ENCODE measurements at regions not wholly inside any gene's neighbourhood (a gene's known extent, or its start where the extent isn't known, plus 50 kb on each side); places are given as distances from the start of the nearest gene placed in this dataset.
"Not testable (repeated sequence)": the region's sequence is repeated elsewhere in the genome, so short reads cannot be mapped to it uniquely, and the experiment has no call there.

DNA sequence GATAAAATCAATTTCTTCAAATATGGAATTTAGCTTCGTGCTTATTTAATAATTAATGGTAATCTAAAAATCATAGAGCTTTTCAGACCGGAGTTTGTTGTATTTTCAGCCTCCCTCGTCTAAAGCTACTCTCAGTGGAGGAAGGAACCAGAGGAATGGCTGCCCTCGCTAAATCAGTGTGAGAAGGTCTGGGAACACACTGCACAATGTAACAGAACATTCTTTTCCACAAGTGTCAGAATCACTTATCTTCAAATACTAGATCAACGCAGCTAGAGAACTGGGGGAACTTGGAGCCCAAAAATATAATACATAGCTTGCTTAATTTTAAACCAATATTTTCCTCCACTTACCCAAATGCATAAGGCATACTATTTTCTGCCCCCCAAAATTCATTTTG lies 148.5 kb downstream of the MTERF1 start:
- Histone ChIP-seq H3K9me3 (no peaks in the 10 kb centered on the region), H3K4me1 (no peaks in the 10 kb centered on the region), H3K4me3 (no peak overlapping the region), H3K27me3 (no peaks in the 10 kb centered on the region), H3K27ac (no peak overlapping the region), H3K36me3 (ENCODE audit: low read depth, missing control alignments) (no peaks in the 10 kb centered on the region)
- TF ChIP-seq, protein P1, sequence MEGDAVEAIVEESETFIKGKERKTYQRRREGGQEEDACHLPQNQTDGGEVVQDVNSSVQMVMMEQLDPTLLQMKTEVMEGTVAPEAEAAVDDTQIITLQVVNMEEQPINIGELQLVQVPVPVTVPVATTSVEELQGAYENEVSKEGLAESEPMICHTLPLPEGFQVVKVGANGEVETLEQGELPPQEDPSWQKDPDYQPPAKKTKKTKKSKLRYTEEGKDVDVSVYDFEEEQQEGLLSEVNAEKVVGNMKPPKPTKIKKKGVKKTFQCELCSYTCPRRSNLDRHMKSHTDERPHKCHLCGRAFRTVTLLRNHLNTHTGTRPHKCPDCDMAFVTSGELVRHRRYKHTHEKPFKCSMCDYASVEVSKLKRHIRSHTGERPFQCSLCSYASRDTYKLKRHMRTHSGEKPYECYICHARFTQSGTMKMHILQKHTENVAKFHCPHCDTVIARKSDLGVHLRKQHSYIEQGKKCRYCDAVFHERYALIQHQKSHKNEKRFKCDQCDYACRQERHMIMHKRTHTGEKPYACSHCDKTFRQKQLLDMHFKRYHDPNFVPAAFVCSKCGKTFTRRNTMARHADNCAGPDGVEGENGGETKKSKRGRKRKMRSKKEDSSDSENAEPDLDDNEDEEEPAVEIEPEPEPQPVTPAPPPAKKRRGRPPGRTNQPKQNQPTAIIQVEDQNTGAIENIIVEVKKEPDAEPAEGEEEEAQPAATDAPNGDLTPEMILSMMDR (IDR thresholded peaks at IDR 0.05): no peak
- TF ChIP-seq POLR2A (IDR thresholded peaks at IDR 0.05): no peak
- 36 to 61% methylated on average over 5 of the region's 5 CpGs for WGBS, 2 donors
- DNase-seq: no peak
- intact Hi-C loops (cut with DNase I; ENCODE audit: low total_unique reads): no loop called here

DNA sequence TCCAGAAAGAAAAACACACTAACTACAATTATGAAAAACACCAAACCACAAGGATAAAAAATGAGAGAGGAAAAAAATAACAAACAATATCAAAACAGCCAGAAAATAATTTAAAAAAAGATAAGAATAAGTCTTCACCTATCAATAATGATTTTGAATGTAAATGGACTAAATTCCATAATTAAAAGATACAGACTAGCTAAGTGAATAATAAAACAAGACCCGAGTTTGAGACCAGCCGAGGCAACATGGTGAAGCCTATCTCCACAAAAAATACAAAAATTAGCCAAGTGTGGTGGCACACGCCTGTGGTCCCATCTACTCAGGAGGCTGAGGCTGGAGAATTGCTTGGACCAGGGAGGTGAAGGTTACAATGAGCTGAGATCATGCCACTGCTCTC lies 131.1 kb downstream of the MTERF1 start:
- H3K27me3 ChIP-seq: no peaks in the 10 kb centered on the region
- 89% methylated on average over 3 of the region's 3 CpGs for WGBS, 2 donors
- DNase-seq: no peak
- TF ChIP-seq POLR2A (IDR thresholded peaks at IDR 0.05): no peak
- TF ChIP-seq, protein P1 (IDR thresholded peaks at IDR 0.05): no peak
- H3K36me3 ChIP-seq (ENCODE audit: low read depth, missing control alignments): no peaks in the 10 kb centered on the region
- H3K27ac ChIP-seq: no peak overlapping the region
- H3K4me3 ChIP-seq: no peak overlapping the region
- intact Hi-C loops (cut with DNase I; ENCODE audit: low total_unique reads): no loop called here
- no peaks in the 10 kb centered on the region for H3K4me1 ChIP-seq
- H3K9me3 ChIP-seq: no peaks in the 10 kb centered on the region

DNA sequence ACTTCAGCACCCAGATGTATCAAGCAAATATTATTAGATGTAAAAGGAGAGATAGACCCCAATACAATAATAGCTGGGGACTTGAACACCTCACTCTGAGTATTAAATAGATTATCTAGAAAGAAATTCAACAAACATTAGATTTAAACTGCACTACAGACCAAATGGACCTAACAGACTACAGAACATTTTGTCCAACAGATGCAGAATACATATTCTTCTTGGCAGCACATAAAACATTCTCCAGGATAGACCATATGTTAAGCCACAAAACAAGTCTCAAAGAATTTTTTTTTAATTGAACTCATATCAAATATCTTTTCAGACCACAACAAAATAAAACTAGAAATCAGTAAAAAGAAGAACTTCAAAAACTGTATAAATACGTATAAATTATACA lies 130.4 kb downstream of the MTERF1 start:
- no peak for DNase-seq
- Histone ChIP-seq H3K4me1 (no peaks in the 10 kb centered on the region), H3K36me3 (ENCODE audit: low read depth, missing control alignments) (no peaks in the 10 kb centered on the region), H3K27me3 (no peaks in the 10 kb centered on the region), H3K4me3 (no peak overlapping the region), H3K27ac (no peak overlapping the region), H3K9me3 (no peaks in the 10 kb centered on the region)
- WGBS, 2 donors: 85 to 88% methylated on average over 1 of the region's 1 CpG
- intact Hi-C loops (cut with DNase I; ENCODE audit: low total_unique reads): no loop called here
- TF ChIP-seq, protein P1 (IDR thresholded peaks at IDR 0.05): no peak
- TF ChIP-seq POLR2A (IDR thresholded peaks at IDR 0.05): no peak

DNA sequence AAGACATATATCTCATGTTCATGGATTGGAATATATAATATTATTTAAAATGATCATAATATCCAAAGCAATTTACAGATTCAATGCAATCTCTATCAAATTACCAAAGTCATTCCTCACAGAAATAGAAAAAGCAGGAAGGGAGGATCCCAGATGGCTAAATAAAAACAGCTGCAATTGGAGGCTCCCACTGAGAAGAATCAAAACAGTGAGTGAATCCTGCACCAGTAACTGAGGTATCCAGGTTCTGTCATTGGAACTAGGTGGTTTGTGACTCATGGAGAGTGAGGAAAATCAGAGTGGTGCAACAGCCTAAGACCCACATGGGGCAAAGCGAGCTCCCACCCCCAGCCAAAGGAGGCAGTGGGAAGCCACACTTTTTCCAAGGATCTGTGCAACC lies 128.4 kb downstream of the MTERF1 start:
- no peak overlapping the region for H3K4me3 ChIP-seq
- 83 to 94% methylated on average over 1 of the region's 1 CpG for WGBS, 2 donors
- intact Hi-C loops (cut with DNase I; ENCODE audit: low total_unique reads): no loop called here

DNA sequence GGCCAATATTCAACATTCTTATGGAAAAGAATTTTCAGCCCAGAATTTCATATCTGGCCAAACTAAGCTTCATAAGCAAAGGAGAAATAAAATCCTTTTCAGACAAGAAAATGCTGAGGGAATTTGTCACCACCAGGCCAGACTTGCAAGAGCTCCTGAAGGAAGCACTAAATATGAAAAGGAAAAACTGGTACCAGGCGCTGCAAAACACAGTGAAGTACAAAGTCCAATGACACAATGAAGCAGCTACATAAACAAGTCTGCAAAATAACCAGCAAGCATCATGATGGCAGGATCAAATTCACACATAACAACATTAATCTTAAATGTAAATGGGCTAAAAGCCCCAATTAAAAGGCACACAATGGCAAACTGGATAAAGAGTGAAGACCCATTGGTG lies 126.2 kb downstream of the MTERF1 start:
- DNase-seq; H3K4me1 ChIP-seq; H3K4me3 ChIP-seq; H3K9me3 ChIP-seq; H3K27me3 ChIP-seq; H3K36me3 ChIP-seq (ENCODE audit: low read depth, missing control alignments); intact Hi-C loops (cut with DNase I; ENCODE audit: low total_unique reads); H3K27ac ChIP-seq: not testable (repeated sequence)
- 91 to 100% methylated on average over 1 of the region's 1 CpG for WGBS, 2 donors

More for the DNA sequence above, 128.4 kb downstream of the MTERF1 start:
- TF ChIP-seq, protein P1 (IDR thresholded peaks at IDR 0.05): no peak
- TF ChIP-seq POLR2A (IDR thresholded peaks at IDR 0.05): no peak
- no peak for DNase-seq
- H3K27me3 ChIP-seq: no peaks in the 10 kb centered on the region
- H3K36me3 ChIP-seq (ENCODE audit: low read depth, missing control alignments): no peaks in the 10 kb centered on the region
- no peak overlapping the region for H3K27ac ChIP-seq
- H3K4me1 ChIP-seq: no peaks in the 10 kb centered on the region
- no peaks in the 10 kb centered on the region for H3K9me3 ChIP-seq

DNA sequence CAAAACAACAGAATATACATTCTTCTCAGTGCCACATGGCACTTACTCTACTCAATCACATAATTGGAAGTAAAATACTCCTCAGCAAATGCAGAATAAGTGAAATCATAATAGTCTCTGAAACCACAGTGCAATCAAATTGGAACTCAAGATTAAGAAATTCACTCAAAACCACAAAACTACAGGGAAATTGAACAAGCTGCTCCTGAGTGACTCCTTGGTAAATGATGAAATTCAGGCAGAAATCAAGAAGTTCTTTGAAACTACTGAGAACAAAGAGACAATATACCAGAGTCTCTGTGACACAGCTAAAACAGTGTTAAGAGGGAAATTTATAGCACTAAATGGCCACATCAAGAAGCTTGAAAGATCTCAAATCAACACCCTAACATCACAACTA lies 125.4 kb downstream of the MTERF1 start:
- H3K4me3 ChIP-seq; H3K4me1 ChIP-seq; intact Hi-C loops (cut with DNase I; ENCODE audit: low total_unique reads): not testable (repeated sequence)

More for the DNA sequence above, 125.4 kb downstream of the MTERF1 start:
- not testable (repeated sequence) for DNase-seq; H3K9me3 ChIP-seq; H3K27me3 ChIP-seq; H3K36me3 ChIP-seq (ENCODE audit: low read depth, missing control alignments); H3K27ac ChIP-seq
